GF-D8 (cell line): ENCODE measurements at regions not wholly inside any gene's neighbourhood (a gene's known extent, or its start where the extent isn't known, plus 50 kb on each side); places are given as distances from the start of the nearest gene placed in this dataset.

Source experiments
- DNase-seq: peaks from one replicate; lab custom pipeline; 2025; lab: John Stamatoyannopoulos, UW

- DNase-seq = no peak
Measured at GRCh38 chr1:191895049-191895448, 263.2 kb upstream of the RGS18 start.

GRCh38 chr1:191895462-191896058, 262.7 kb upstream of the RGS18 start:
- no peak for DNase-seq

GRCh38 chr1:191897134-191897533, 261.1 kb upstream of the RGS18 start:
- DNase-seq = no peak

GRCh38 chr1:191901651-191902050, 256.6 kb upstream of the RGS18 start:
- no peak for DNase-seq

GRCh38 chr1:191904991-191905390, 253.3 kb upstream of the RGS18 start:
- DNase-seq = no peak

- DNase-seq = no peak
Measured at GRCh38 chr1:191905781-191906180, 252.5 kb upstream of the RGS18 start.

- no peak for DNase-seq
Measured at GRCh38 chr1:191907121-191907520, 251.1 kb upstream of the RGS18 start.

- DNase-seq = no peak
Measured at GRCh38 chr1:191910245-191910644, 248.0 kb upstream of the RGS18 start.

- no peak for DNase-seq
Measured at GRCh38 chr1:191912517-191912916, 245.7 kb upstream of the RGS18 start.

GRCh38 chr1:191913260-191913977, 244.8 kb upstream of the RGS18 start:
- no peak for DNase-seq

GRCh38 chr1:191929383-191929782, 228.9 kb upstream of the RGS18 start:
- no peak for DNase-seq

GRCh38 chr1:191943684-191944083, 214.6 kb upstream of the RGS18 start:
- DNase-seq = no peak

- no peak for DNase-seq
Measured at GRCh38 chr1:191953526-191953925, 204.7 kb upstream of the RGS18 start.

- DNase-seq = no peak
Measured at GRCh38 chr1:191959856-191960255, 198.4 kb upstream of the RGS18 start.

GRCh38 chr1:191963286-191963685, 195.0 kb upstream of the RGS18 start:
- no peak for DNase-seq

GRCh38 chr1:191963781-191964455, 194.3 kb upstream of the RGS18 start:
- DNase-seq = no peak

- no peak for DNase-seq
Measured at GRCh38 chr1:191969290-191969689, 189.0 kb upstream of the RGS18 start.

GRCh38 chr1:191970116-191970515, 188.1 kb upstream of the RGS18 start:
- no peak for DNase-seq

- DNase-seq = peak; percentile 28
Measured at GRCh38 chr1:191971447-191971846, 186.8 kb upstream of the RGS18 start.

GRCh38 chr1:191974004-191974403, 184.3 kb upstream of the RGS18 start:
- no peak for DNase-seq

- DNase-seq = no peak
Measured at GRCh38 chr1:191977874-191978506, 180.3 kb upstream of the RGS18 start.

- DNase-seq = no peak
Measured at GRCh38 chr1:191984856-191985255, 173.4 kb upstream of the RGS18 start.

GRCh38 chr1:191992118-191992517, 166.1 kb upstream of the RGS18 start:
- no peak for DNase-seq
